IPS-18a (cell line): ENCODE measurements at regions not wholly inside any gene's neighbourhood (a gene's known extent, or its start where the extent isn't known, plus 50 kb on each side); places are given as distances from the start of the nearest gene placed in this dataset.
"Not testable (repeated sequence)": the region's sequence is repeated elsewhere in the genome, so short reads cannot be mapped to it uniquely, and the experiment has no call there.

ENCODE experiments used
- H3K27ac ChIP-seq: one replicate; pipeline ENCODE4 v1.5.1; 2013; ENCODE audit warnings: low read length
- H3K27me3 ChIP-seq: one replicate; pipeline ENCODE4 v1.6.1; 2013; ENCODE audit warnings: mild to moderate bottlenecking, low read length; ENCODE audit not compliant: control insufficient read depth, insufficient read depth
- H3K36me3 ChIP-seq: one replicate; pipeline ENCODE4 v1.6.1; 2013; ENCODE audit warnings: low read depth, low read length; ENCODE audit not compliant: control insufficient read depth
- H3K4me1 ChIP-seq: one replicate; pipeline ENCODE4 v1.6.1; 2013; ENCODE audit warnings: low read depth, low read length; ENCODE audit not compliant: control insufficient read depth
- H3K4me3 ChIP-seq: one replicate; pipeline ENCODE4 v1.5.1; 2013; ENCODE audit warnings: low read length
- H3K9ac ChIP-seq: one replicate; pipeline ENCODE4 v1.6.1; 2013; ENCODE audit warnings: mild to moderate bottlenecking, low read length, moderate library complexity
- H3K9me3 ChIP-seq: one replicate; pipeline ENCODE4 v1.6.1; 2013; ENCODE audit warnings: low read depth, low read length; ENCODE audit not compliant: control insufficient read depth

- Histone ChIP-seq H3K4me3 (no peak overlapping the region), H3K9me3 (no peaks in the 10 kb centered on the region), H3K27ac (no peak overlapping the region), H3K36me3 (no peaks in the 10 kb centered on the region), H3K27me3 (no peaks in the 10 kb centered on the region), H3K4me1 (peaks cover 3% of the 10 kb centered on the region), H3K9ac (no peak overlapping the region)
Observed at GRCh38 chr2:42979870-42980763, 187.7 kb upstream of the HAAO start.

- no peaks in the 10 kb centered on the region for H3K9me3 ChIP-seq
- no peak overlapping the region for H3K27ac ChIP-seq
- peaks cover 5% of the 10 kb centered on the region for H3K4me1 ChIP-seq
- H3K36me3 ChIP-seq: no peaks in the 10 kb centered on the region
- no peaks in the 10 kb centered on the region for H3K27me3 ChIP-seq
- H3K4me3 ChIP-seq: no peak overlapping the region
- H3K9ac ChIP-seq: no peak overlapping the region
Observed at GRCh38 chr2:42979416-42979869, 187.1 kb upstream of the HAAO start.

- Histone ChIP-seq H3K27me3 (no peaks in the 10 kb centered on the region), H3K4me1 (peaks cover 5% of the 10 kb centered on the region), H3K36me3 (no peaks in the 10 kb centered on the region), H3K4me3 (no peak overlapping the region), H3K27ac (no peak overlapping the region), H3K9me3 (no peaks in the 10 kb centered on the region), H3K9ac (no peak overlapping the region)
Observed at GRCh38 chr2:42978887-42979415, 186.6 kb upstream of the HAAO start.

DNA sequence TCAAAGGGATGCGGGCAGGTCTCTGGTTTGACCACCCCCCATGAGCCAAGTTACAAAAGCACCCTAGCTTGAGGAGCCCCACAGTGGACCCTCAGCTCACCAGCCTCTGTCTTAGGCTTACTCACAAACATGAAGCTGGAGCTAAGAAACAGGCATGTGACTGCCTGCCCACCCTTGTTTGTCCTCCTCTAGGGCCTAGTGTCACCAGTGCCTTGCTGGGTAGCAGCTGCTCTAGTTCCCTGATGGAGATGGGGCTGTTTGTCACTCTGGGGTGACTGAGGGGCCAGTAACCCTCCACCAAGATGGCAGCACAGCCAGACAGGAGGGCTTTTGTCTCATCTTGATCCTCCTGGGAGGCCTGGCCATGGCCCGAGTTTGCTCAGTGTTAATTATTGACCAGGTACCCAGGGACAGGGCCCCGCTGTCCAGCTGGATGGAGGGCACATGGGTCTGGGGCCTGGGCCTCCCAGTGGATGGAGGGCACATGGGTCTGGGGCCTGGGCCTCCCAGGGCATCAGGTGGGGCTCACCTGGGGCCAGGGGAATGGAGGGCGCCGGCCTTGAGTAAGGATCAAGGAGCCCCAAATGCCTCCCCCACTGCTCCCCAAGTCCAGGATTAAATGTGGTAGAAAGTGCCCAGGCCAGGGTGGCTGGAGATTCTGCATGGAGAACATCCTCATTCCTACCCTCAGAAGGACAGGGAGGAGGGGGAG, 185.9 kb upstream of the HAAO start:
- H3K9me3 ChIP-seq: no peaks in the 10 kb centered on the region
- peaks cover 5% of the 10 kb centered on the region for H3K4me1 ChIP-seq
- H3K27me3 ChIP-seq: no peaks in the 10 kb centered on the region
- H3K27ac ChIP-seq: no peak overlapping the region
- no peak overlapping the region for H3K9ac ChIP-seq
- no peaks in the 10 kb centered on the region for H3K36me3 ChIP-seq
- H3K4me3 ChIP-seq: no peak overlapping the region

DNA sequence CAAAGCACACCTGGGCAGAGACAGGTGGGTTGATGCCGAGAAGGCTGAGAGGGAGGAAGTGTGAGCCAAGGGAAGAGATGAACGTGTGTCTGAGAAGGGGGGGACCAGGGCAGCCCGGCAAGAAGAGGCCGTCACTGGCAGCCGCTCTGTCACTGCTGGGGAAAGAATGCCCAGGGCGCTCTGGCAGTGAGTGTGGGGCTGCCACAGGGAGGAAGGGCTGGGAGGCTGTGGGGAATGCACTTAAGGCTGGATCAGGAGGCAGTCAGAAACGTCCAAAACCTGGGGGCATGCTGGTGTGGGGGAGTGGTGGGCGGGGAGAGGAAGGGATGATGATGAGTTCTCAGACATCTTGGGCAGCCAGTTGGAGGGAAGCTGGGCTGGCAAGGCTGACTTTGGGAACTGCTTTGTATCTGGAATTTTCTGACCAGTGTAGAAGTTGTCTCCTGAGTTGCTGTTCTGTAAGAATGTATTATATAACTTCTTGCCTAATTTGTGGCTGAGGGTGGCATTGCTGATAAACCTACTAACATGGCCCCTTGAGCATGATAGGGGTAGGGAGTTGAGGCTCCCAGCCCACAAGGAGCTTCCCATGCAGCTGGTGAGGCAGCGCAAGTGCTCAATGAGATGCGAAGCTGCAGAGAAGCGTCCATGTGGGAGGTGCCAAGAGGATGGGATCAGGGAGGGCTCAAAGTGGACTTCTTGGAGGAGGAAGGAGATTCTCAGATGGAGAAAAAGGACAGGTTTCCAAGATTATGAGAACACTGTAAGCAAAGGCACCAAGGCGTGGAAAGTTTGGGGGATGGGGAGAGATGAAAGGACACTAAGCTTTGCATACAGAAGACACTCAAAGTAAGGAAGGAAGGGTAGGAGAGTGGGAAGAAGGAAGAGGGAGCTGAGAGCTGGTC, 185.1 kb upstream of the HAAO start:
- no peaks in the 10 kb centered on the region for H3K9me3 ChIP-seq
- H3K36me3 ChIP-seq: no peaks in the 10 kb centered on the region
- H3K27me3 ChIP-seq: no peaks in the 10 kb centered on the region
- H3K9ac ChIP-seq: no peak overlapping the region
- H3K4me3 ChIP-seq: no peak overlapping the region
- peaks cover 5% of the 10 kb centered on the region for H3K4me1 ChIP-seq
- no peak overlapping the region for H3K27ac ChIP-seq

GRCh38 chr2:42976351-42976750, 184.0 kb upstream of the HAAO start:
- H3K9me3 ChIP-seq: no peaks in the 10 kb centered on the region
- no peaks in the 10 kb centered on the region for H3K27me3 ChIP-seq
- no peak overlapping the region for H3K9ac ChIP-seq
- H3K4me3 ChIP-seq: no peak overlapping the region
- H3K27ac ChIP-seq: no peak overlapping the region
- H3K4me1 ChIP-seq: peaks cover 5% of the 10 kb centered on the region
- H3K36me3 ChIP-seq: no peaks in the 10 kb centered on the region

GRCh38 chr2:42974721-42975717, 182.6 kb upstream of the HAAO start:
- no peak overlapping the region for H3K9ac ChIP-seq
- no peak overlapping the region for H3K27ac ChIP-seq
- peaks cover 5% of the 10 kb centered on the region for H3K4me1 ChIP-seq
- H3K36me3 ChIP-seq: no peaks in the 10 kb centered on the region
- H3K9me3 ChIP-seq: no peaks in the 10 kb centered on the region
- H3K4me3 ChIP-seq: peak overlapping the region; percentile 41
- H3K27me3 ChIP-seq: no peaks in the 10 kb centered on the region

DNA sequence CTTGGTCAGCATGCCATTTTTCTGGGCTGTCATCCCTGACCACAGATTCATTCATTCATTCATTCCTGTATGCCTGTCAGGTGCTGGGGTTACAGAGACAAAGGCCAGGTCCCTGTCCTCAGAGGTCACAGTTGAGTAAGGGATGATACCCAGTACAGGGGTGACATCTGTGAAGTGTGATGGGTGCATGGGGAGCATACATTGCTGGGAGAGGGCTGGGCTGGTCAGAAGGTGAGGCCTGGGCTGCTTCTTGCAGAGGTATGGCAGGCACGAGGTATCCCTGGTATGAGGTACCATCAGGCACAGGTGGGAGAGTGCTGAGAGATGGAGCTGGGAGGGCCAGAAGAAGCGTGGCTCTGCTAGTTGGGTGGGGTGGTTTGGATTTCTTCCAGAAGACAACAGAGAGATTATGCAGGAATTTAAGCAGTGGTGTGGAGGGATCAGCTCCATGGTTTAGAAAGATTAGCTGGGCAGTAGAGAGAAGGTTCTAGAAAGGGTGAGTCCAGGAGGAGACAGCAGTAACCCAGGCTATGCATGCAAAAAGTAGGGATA, 181.9 kb upstream of the HAAO start:
- Histone ChIP-seq H3K4me3 (no peak overlapping the region), H3K9me3 (no peaks in the 10 kb centered on the region), H3K9ac (no peak overlapping the region), H3K4me1 (peaks cover 5% of the 10 kb centered on the region), H3K27me3 (no peaks in the 10 kb centered on the region), H3K27ac (no peak overlapping the region), H3K36me3 (no peaks in the 10 kb centered on the region)

DNA sequence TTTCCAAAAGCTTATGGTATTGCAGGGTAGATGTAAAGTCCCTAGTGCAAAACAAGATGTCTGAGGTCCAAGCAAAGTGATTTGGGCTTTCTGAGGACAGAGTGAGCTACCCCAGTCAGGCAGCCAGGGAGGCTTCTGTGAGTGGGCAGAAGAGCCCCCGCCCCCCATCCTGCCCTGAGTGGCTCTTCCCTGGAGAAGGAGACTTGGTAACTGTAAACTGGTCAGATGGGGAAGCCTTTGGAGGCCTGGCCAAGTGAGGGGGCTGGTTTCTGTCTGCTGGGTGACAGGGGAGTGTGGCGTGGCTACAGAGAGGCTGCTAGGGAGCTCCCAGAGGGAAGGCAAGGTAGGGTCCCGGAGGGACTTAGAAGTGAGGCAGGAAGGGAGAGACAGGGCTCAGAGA, 181.3 kb upstream of the HAAO start:
- no peak overlapping the region for H3K27ac ChIP-seq
- no peak overlapping the region for H3K4me3 ChIP-seq
- peaks cover 5% of the 10 kb centered on the region for H3K4me1 ChIP-seq
- H3K36me3 ChIP-seq: no peaks in the 10 kb centered on the region
- H3K9me3 ChIP-seq: no peaks in the 10 kb centered on the region
- no peaks in the 10 kb centered on the region for H3K27me3 ChIP-seq
- H3K9ac ChIP-seq: no peak overlapping the region

- H3K4me3 ChIP-seq, H3K4me1 ChIP-seq, H3K36me3 ChIP-seq, H3K27me3 ChIP-seq, H3K27ac ChIP-seq, H3K9me3 ChIP-seq, H3K9ac ChIP-seq: not testable (repeated sequence)
Observed at GRCh38 chr2:42972933-42973516, 180.6 kb upstream of the HAAO start.
